GM06990 (cell line): ENCODE measurements at regions not wholly inside any gene's neighbourhood (a gene's known extent, or its start where the extent isn't known, plus 50 kb on each side); places are given as distances from the start of the nearest gene placed in this dataset.

ENCODE experiments used
- DNase-seq: peaks from one replicate; pipeline ENCODE4 v3.0.0-alpha.2; 2011; ENCODE audit not compliant: insufficient read length; ENCODE audit errors: extremely low read depth
- H3K27me3 ChIP-seq: replicated peaks from 2 replicates; pipeline ENCODE4 v1.6.0; 2011; ENCODE audit warnings: low read length; ENCODE audit not compliant: control insufficient read depth, insufficient read depth
- H3K36me3 ChIP-seq: 2 replicates; pipeline ENCODE4 v1.5.1; 2011; ENCODE audit warnings: low read length; ENCODE audit not compliant: control insufficient read depth, insufficient read depth
- H3K4me3 ChIP-seq: replicated peaks from 2 replicates; pipeline ENCODE4 v1.5.1; 2011; ENCODE audit warnings: low read depth, mild to moderate bottlenecking, control low read depth, low read length
- TF ChIP-seq, protein P1 (sequence below): IDR thresholded peaks from 2 replicates; pipeline ENCODE4 v1.5.1; 2011; ENCODE audit warnings: low read length, control low read depth, mild to moderate bottlenecking, inconsistent platforms; ENCODE audit not compliant: insufficient read depth, poor library complexity, severe bottlenecking

DNA sequence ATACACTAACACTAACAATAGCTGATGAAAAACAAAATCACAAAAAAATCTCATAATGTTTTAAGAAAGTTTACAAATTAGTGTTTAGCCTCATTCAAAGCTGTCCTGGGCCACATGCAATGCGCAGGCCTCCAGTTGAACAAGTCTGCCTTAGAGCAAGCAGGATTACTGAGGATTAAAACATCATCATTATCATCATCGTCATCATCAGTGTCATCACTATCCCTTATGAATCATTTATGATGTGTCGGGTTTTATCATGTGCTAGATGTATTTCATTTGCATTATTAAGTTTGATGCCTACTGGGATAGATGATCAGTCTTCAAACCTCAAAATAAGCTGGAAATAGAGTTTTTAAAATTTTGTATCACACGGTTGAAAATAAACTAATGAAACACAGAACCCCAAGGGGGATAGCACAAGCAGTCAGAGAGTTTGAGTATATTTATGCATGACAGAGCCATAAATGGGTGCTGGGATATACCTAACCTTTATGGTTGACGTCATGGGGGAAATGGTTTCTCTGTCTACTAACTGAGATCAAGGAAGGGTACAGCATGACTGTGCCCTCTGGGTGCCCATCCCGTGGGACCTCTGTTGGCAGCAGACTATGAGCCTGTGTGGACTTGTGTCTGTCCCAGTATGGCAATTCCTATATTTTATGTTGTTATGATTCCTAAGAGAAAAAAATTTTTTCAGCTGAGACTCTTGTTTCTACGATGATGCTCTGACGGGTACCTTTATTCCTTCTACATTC lies 150.3 kb upstream of the ADRA1B start:
- DNase-seq: no peak
- no peaks in the 10 kb centered on the region; the same call in 1 of the 2 replicates for H3K27me3 ChIP-seq
- H3K4me3 ChIP-seq: no peak overlapping the region
- TF ChIP-seq, protein P1, sequence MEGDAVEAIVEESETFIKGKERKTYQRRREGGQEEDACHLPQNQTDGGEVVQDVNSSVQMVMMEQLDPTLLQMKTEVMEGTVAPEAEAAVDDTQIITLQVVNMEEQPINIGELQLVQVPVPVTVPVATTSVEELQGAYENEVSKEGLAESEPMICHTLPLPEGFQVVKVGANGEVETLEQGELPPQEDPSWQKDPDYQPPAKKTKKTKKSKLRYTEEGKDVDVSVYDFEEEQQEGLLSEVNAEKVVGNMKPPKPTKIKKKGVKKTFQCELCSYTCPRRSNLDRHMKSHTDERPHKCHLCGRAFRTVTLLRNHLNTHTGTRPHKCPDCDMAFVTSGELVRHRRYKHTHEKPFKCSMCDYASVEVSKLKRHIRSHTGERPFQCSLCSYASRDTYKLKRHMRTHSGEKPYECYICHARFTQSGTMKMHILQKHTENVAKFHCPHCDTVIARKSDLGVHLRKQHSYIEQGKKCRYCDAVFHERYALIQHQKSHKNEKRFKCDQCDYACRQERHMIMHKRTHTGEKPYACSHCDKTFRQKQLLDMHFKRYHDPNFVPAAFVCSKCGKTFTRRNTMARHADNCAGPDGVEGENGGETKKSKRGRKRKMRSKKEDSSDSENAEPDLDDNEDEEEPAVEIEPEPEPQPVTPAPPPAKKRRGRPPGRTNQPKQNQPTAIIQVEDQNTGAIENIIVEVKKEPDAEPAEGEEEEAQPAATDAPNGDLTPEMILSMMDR: no peak
- H3K36me3 ChIP-seq: no peaks in the 10 kb centered on the region

DNA sequence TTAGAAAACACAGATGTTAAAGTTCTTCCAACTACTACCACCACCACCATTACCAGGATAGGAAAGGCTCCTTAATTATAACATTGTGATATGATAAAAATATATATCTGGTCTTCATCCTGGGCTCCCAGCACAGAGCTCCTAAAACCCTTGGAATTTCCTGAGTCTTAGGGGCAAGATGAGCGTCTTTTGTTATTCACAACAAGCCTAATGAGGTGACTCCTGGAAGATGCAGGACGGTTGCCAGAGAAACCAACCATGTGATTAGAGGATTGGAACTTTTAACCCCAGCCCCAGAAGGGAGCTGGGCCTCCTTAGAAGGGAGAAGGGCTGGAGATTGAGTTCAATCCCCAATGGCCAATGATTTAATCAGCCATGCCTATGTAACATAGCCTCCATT lies 148.0 kb upstream of the ADRA1B start:
- Histone ChIP-seq H3K36me3 (no peaks in the 10 kb centered on the region), H3K4me3 (no peak overlapping the region), H3K27me3 (no peaks in the 10 kb centered on the region; the same call in 1 of the 2 replicates)
- TF ChIP-seq, protein P1: no peak
- DNase-seq: no peak

DNA sequence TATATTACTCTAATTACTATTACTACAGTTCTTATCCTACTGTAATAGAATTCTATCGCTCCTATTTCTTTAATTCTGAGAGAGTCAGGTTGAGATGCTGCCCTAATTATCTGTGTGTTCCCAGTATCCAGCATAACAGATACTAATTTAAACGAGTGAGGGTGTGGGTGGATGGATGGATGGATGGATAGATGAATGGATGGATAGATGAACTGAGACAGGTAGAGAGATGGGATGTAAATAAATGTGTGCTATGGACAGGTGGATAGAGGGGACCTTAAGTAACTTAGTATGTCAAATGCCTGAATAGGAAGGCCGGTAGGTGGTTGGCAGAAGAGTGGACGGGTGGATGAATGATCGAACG lies 143.6 kb upstream of the ADRA1B start:
- DNase-seq: no peak
- no peak overlapping the region; the same call in 1 of the 2 replicates for H3K4me3 ChIP-seq
- H3K27me3 ChIP-seq: peaks cover 1% of the 10 kb centered on the region

DNA sequence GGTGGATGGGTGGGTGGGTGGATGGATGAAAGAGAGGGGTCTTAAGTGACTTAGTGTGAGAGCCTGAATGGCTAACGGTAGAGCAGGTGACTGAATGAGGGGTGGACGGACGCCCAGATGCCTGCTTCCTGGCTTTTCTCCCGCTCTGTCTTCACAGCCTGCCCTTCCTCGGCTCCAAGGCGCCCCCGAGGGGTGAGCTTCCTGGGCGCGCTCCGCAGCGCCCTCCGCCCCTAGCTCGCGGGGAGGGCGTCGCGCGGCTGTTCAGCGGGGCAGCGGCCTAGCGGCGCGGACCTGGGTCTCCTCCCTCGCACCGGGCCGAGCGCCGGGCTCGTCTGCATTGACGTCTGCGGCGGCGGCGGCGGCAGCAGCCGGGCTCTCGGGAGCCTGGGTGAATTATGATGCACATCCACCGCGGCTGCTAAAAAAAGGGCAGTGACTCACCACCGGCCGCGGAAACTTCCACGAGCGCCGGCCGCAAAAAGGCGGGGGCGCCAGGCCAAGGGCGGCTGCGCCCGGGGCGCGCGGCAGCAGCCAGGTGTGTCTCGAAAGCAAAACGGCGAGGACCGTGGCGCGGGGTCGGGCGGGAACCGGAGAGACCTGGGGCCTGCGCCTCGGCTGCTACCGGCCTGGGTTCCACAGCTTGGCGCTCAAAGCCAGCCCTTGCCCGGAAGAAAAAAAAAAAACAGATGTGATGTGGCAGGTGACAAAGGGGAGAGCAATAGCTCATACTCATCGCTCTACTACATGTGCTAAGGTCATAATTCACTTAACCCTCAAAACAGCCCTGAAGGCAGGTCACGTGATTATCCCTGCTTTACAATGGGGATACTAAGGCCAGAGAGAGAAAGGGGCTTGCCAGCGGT lies 143.0 kb upstream of the ADRA1B start:
- TF ChIP-seq, protein P1: no peak
- H3K27me3 ChIP-seq: peaks cover 1% of the 10 kb centered on the region; the same call in 1 of the 2 replicates
- peak overlapping the region; percentile 35 for H3K4me3 ChIP-seq
- peak; percentile 82 for DNase-seq
- no peaks in the 10 kb centered on the region for H3K36me3 ChIP-seq

More for the DNA sequence above, 143.6 kb upstream of the ADRA1B start:
- TF ChIP-seq, protein P1: no peak
- H3K36me3 ChIP-seq: no peaks in the 10 kb centered on the region

DNA sequence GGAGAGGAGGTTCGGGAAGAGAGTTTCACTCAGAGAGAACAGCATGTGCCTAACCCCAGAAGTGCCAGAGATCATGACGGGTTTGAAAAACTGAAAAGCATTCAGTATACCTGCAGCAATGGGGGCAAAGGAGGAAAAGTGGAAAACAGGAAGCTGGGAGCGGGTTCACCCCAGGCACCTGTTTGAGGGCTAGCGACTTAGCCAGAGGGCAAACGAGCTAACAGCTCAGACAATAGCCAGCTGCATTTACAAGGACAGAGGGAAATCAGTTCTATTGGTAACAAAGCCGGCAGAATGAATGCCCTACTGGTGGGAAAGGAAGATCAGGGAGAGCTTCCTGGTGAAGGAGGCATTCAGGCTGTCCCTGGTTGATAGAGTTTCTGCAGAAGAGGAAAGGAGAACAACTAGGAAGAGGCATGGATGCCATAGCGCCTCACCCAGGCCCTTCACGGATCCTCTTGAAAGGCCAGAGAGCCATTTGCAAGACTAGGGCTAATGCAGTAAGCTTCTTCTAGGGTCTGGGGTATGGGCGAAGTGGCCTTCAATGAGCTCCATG lies 141.7 kb upstream of the ADRA1B start:
- no peak for DNase-seq
- no peak overlapping the region for H3K4me3 ChIP-seq
- H3K36me3 ChIP-seq: no peaks in the 10 kb centered on the region
- H3K27me3 ChIP-seq: peaks cover 1% of the 10 kb centered on the region; the same call in 1 of the 2 replicates
- TF ChIP-seq, protein P1: no peak
